Kasumi-1 (cell line): ENCODE measurements at regions not wholly inside any gene's neighbourhood (a gene's known extent, or its start where the extent isn't known, plus 50 kb on each side); places are given as distances from the start of the nearest gene placed in this dataset.

Experiments used
- DNase-seq, 2 experiments: peaks; one replicate each; lab custom pipeline; 2025; lab: John Stamatoyannopoulos, UW

GRCh38 chr6:22466665-22467245 lies 102.6 kb upstream of the HDGFL1 start:
- no peak for DNase-seq

- no peak for DNase-seq
Observed at GRCh38 chr6:22467645-22468044, 101.7 kb upstream of the HDGFL1 start.

- no peak for DNase-seq
Observed at GRCh38 chr6:22468256-22468965, 101.0 kb upstream of the HDGFL1 start.

GRCh38 chr6:22470454-22471131 lies 98.8 kb upstream of the HDGFL1 start:
- peak in 1 of 2 experiments; percentile 9 for DNase-seq

GRCh38 chr6:22471132-22471690 lies 98.2 kb upstream of the HDGFL1 start:
- peak in 1 of 2 experiments; percentile 12 for DNase-seq

- DNase-seq, result no peak
Observed at GRCh38 chr6:22471746-22472145, 97.6 kb upstream of the HDGFL1 start.

GRCh38 chr6:22473991-22474682 lies 95.2 kb upstream of the HDGFL1 start:
- DNase-seq, result no peak

- no peak for DNase-seq
Observed at GRCh38 chr6:22476811-22477390, 92.5 kb upstream of the HDGFL1 start.

- no peak for DNase-seq
Observed at GRCh38 chr6:22497276-22497675, 72.1 kb upstream of the HDGFL1 start.

- no peak for DNase-seq
Observed at GRCh38 chr6:22499815-22500214, 69.6 kb upstream of the HDGFL1 start.

GRCh38 chr6:22506496-22506895 lies 62.9 kb upstream of the HDGFL1 start:
- no peak for DNase-seq

GRCh38 chr6:22512686-22513427 lies 56.5 kb upstream of the HDGFL1 start:
- DNase-seq, result no peak

GRCh38 chr6:22513667-22514066 lies 55.7 kb upstream of the HDGFL1 start:
- no peak for DNase-seq

- peak in 1 of 2 experiments; percentile 11 for DNase-seq
Observed at GRCh38 chr6:22519237-22519636, 50.1 kb upstream of the HDGFL1 start.
